C4-2B (cell line): ENCODE measurements at regions not wholly inside any gene's neighbourhood (a gene's known extent, or its start where the extent isn't known, plus 50 kb on each side); places are given as distances from the start of the nearest gene placed in this dataset.
"Not testable (repeated sequence)": the region's sequence is repeated elsewhere in the genome, so short reads cannot be mapped to it uniquely, and the experiment has no call there.

ENCODE experiments used
- H3K27ac ChIP-seq: fragments of 450-650 bp; 2 replicates; pipeline ENCODE4 v1.5.1; 2017
- ZFX ChIP-seq: fragments of 450-650 bp; IDR thresholded peaks from 2 replicates; pipeline ENCODE4 v1.6.1; 2017
- TF ChIP-seq, protein P1 (sequence below): fragments of 450-650 bp; conservative IDR thresholded peaks from 2 replicates; pipeline ENCODE4 v1.5.1; 2017; ENCODE audit warnings: mild to moderate bottlenecking

DNA sequence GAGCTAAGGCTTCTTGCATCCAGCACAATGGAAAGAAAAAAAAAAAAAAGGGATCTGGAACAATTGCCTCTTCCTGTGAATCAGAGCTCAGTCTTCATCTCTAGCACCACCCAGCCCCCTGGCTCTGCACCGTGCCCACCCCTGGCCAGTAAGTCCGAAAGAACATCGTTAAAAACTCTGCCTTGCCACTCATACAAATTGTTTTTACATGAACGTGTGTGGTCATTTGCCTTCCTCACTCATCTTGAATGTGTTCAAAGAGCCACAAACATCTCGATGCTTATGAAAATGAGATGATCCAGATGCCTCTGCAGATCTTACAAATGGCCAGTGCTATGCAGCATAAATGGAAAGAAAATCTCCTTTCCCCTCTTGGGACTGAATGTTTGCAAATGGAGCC lies 400.0 kb upstream of the PPP2R3A start:
- TF ChIP-seq, protein P1, sequence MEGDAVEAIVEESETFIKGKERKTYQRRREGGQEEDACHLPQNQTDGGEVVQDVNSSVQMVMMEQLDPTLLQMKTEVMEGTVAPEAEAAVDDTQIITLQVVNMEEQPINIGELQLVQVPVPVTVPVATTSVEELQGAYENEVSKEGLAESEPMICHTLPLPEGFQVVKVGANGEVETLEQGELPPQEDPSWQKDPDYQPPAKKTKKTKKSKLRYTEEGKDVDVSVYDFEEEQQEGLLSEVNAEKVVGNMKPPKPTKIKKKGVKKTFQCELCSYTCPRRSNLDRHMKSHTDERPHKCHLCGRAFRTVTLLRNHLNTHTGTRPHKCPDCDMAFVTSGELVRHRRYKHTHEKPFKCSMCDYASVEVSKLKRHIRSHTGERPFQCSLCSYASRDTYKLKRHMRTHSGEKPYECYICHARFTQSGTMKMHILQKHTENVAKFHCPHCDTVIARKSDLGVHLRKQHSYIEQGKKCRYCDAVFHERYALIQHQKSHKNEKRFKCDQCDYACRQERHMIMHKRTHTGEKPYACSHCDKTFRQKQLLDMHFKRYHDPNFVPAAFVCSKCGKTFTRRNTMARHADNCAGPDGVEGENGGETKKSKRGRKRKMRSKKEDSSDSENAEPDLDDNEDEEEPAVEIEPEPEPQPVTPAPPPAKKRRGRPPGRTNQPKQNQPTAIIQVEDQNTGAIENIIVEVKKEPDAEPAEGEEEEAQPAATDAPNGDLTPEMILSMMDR = no peak
- TF ChIP-seq ZFX = no peak

DNA sequence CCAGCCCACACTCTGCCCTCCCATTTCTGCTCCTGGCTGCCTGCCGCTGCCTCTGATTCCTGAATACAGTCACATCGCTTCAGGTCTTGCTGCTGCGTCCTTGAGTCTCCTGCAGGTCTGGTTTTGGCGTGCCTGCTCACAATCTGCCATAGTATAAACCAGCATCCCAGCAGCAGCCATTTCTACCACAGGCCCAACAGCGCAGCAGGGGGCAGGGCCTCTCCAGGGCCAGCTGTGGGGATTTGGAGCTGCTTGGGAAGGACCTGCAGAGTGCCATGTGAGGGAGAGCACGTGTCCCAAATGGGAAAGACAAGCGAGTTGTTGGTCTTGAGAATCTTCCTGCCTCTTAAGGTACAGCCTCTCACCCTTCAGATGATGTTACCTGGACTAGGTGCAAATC lies 398.3 kb upstream of the PPP2R3A start:
- TF ChIP-seq ZFX = no peak

More for the DNA sequence above, 400.0 kb upstream of the PPP2R3A start:
- H3K27ac ChIP-seq = no peak overlapping the region

DNA sequence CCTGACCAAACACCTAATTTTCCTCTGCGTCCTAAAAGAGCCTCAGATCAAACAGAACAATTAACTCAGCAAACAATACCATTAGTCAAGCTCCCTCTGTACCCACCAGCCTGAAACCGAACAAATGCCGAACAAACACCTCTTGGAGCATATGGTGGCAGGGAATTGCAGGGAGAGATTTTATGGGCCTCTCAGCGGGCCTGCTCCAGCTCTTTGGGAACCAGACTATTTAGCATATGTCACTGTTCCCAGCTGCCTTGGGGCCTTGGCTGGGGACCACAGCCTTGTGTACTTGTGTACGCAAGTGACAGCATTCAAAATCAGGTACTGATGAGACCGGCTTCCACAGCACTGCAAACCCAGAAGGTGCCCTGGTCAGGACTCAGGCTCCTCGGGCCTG lies 388.8 kb upstream of the PPP2R3A start:
- H3K27ac ChIP-seq = no peak overlapping the region
- TF ChIP-seq, protein P1 = no peak
- no peak for TF ChIP-seq ZFX

More for the DNA sequence above, 398.3 kb upstream of the PPP2R3A start:
- no peak overlapping the region for H3K27ac ChIP-seq

DNA sequence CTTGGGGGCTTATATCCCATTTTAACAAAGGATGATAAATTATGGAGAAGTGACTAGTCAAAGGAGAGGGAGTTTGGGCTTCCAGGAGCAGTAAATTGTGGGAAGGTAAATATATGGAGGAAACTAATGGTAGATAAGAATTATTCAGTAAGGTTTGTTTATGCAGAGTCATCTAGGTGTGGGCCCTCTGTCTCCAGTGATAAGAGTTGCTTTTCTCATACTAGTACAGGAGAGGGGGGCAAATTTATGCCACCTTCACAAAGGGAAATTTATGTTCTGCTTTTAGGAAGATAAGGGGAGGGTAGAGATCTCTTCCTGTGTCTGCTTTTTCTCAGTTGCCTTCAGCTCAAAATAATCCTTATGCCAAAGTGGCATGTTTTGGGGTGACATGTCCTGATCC lies 383.7 kb upstream of the PPP2R3A start:
- TF ChIP-seq, protein P1 = no peak
- no peak for TF ChIP-seq ZFX
- H3K27ac ChIP-seq = no peak overlapping the region

DNA sequence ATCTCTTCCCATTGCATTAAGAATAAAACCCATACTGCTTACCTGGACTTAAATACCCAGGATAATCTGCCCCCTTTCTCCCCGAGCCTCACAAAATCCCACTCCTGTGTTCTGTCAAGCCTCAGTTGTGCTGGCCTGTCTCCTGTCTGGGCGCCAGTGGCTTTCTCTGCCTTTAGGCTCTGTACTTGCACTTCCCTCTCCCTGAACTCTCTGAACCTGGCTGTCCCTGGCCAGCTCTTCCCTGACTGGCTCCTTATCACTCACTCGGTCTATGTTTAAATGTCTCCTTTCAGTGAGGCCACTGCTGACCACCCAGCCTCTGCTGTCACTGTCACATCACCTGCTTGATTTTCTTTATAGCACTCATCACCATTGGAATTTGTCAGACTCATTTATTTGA lies 382.7 kb upstream of the PPP2R3A start:
- no peak overlapping the region for H3K27ac ChIP-seq
- no peak for TF ChIP-seq ZFX
- TF ChIP-seq, protein P1 = no peak

DNA sequence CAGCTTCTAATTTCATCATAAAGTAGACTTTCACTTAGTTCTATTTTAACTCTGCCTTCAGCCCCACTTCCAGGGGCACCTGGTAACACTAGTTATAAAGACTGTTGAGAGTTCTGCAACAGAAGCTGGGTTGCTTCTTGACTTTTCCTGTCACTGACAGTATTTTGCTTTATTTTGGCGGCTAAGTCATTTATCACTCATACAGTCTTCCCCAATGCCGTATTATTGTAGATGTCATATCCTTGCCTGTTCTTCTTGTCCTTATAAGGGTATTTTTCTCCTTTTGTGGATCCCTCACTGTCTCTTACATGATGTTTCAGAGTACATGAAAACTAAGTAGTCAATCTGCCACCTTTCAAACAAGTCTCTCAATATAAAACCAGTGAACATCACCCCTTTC lies 369.0 kb upstream of the PPP2R3A start:
- TF ChIP-seq, protein P1 = no peak
- TF ChIP-seq ZFX = no peak
- H3K27ac ChIP-seq = no peak overlapping the region

DNA sequence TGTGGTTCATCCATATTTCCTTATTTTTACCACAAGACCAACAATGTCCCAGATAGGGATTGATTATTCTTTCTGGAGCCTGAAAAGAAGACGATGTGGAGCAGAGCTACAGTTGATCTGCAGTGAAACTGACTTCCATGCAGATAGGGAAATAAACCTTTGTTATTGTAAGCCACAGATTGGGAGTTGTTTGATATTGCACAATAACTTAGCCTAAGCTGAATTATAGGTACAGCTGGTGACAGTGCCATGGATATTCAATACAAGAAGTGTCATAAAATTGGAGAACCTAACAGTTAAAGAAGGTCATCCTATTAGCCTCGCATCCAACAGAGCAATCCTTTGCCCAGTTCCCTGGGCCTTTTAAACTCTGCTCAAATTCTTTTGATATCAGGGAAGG lies 367.7 kb upstream of the PPP2R3A start:
- no peak overlapping the region for H3K27ac ChIP-seq
- TF ChIP-seq ZFX = no peak
- TF ChIP-seq, protein P1 = no peak

DNA sequence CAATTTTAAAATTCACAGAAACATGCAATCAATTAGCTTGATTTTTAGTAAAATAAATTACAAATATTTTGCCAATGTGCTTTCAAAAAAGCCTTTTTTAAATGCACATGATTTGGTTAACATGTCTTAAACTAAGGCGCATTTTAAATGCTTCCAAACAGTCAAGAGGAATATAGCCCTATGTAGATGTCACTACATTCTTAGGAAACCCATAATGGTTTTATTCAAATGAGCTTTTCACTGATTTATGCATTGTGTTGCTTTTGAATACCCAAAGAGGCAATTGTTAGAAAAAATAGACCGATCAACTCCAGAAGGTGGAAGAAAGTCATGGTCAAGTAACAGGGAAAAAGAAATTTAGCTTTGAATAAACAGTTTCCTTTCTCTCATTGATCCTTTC lies 366.9 kb upstream of the PPP2R3A start:
- H3K27ac ChIP-seq = no peak overlapping the region
- TF ChIP-seq ZFX = no peak
- TF ChIP-seq, protein P1 = no peak

DNA sequence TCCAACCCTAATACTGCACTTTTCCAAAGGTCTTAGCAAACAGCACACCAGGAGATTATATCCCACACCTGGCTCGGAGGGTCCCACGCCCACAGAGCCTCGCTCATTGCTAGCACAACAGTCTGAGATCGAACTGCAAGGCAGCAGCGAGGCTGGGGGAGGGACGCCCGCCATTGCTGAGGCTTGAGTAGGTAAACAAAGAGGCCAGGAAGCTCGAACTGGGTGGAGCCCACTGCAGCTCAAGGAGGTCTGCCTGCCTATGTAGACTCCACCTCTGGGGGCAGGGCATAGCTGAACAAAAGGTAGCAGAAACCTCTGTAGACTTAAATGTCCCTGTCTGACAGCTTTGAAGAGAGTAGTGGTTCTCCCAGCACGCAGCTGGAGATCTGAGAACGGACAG lies 361.0 kb upstream of the PPP2R3A start:
- H3K27ac ChIP-seq = not testable (repeated sequence)
